Tibial artery (tissue), 4 donors: ENCODE measurements at regions not wholly inside any gene's neighbourhood (a gene's known extent, or its start where the extent isn't known, plus 50 kb on each side); places are given as distances from the start of the nearest gene placed in this dataset.

Experiments
- DNase-seq, 2 donors: peaks; one replicate each; pipeline ENCODE4 v3.0.0-alpha.2; 2019
- H3K27ac ChIP-seq, 2 donors: fragments of 200-600 bp; sonication (generic) in 1 of 2; 1 replicate in 1 of 2; 2 replicates in 1 of 2; pipeline ENCODE4 v1.5.1; 2018 to 2019; ENCODE audit warnings: mild to moderate bottlenecking in 1 of 2
- H3K27me3 ChIP-seq, 2 donors: fragments of 200-600 bp; sonication (generic) in 1 of 2; one replicate each; pipeline versions ENCODE4 v1.5.1 to v1.6.0; 2016 to 2019
- H3K36me3 ChIP-seq, 3 donors: fragments of 200-600 bp; sonication (generic) in 2 of 3; one replicate each; pipeline ENCODE4 v1.5.1; 2016 to 2019; ENCODE audit warnings: mild to moderate bottlenecking in 2 of 3
- H3K4me1 ChIP-seq, 4 donors: fragments of 200-600 bp; sonication (generic) in 2 of 4; 1 replicate in 3 of 4; 2 replicates in 1 of 4; pipeline ENCODE4 v1.5.1; 2016 to 2019
- H3K4me3 ChIP-seq, 2 donors: fragments of 200-600 bp; sonication (generic) in 1 of 2; 1 replicate in 1 of 2; 2 replicates in 1 of 2; pipeline ENCODE4 v1.5.1; 2018 to 2019; ENCODE audit warnings: mild to moderate bottlenecking in 2 of 2
- H3K9me3 ChIP-seq, 3 donors: fragments of 200-600 bp; sonication (generic) in 1 of 3; one replicate each; pipeline ENCODE4 v1.5.1; 2016 to 2019
- intact Hi-C: fragments of 100-400 bp; cut with DNase I; formaldehyde crosslinking; loops from one replicate; pipeline ENCODE4 v1.15.0; 2023; ENCODE audit warnings: low total_unique reads
- TF ChIP-seq, protein P1 (sequence below), 2 experiments: fragments of 200-600 bp in 1 of 2; fragments of 450-650 bp in 1 of 2; IDR thresholded peaks; one replicate each; pipeline ENCODE4 v1.5.1; 2017 to 2019; ENCODE audit warnings: antibody characterized with exemption in 2 of 2, mild to moderate bottlenecking in 1 of 2, moderate library complexity in 1 of 2

- TF ChIP-seq, protein P1, sequence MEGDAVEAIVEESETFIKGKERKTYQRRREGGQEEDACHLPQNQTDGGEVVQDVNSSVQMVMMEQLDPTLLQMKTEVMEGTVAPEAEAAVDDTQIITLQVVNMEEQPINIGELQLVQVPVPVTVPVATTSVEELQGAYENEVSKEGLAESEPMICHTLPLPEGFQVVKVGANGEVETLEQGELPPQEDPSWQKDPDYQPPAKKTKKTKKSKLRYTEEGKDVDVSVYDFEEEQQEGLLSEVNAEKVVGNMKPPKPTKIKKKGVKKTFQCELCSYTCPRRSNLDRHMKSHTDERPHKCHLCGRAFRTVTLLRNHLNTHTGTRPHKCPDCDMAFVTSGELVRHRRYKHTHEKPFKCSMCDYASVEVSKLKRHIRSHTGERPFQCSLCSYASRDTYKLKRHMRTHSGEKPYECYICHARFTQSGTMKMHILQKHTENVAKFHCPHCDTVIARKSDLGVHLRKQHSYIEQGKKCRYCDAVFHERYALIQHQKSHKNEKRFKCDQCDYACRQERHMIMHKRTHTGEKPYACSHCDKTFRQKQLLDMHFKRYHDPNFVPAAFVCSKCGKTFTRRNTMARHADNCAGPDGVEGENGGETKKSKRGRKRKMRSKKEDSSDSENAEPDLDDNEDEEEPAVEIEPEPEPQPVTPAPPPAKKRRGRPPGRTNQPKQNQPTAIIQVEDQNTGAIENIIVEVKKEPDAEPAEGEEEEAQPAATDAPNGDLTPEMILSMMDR (IDR thresholded peaks at IDR 0.05) = no peak
- no peak overlapping the region for H3K27ac ChIP-seq
- no peak overlapping the region for H3K4me3 ChIP-seq
- no peak for DNase-seq
- H3K36me3 ChIP-seq = no peaks in the 10 kb centered on the region
- H3K9me3 ChIP-seq = no peaks in the 10 kb centered on the region
- H3K4me1 ChIP-seq = no peaks in the 10 kb centered on the region
- H3K27me3 ChIP-seq = no peaks in the 10 kb centered on the region
- intact Hi-C loops = no loop called here
These were observed 348.3 kb upstream of the SLITRK1 start for GRCh38 chr13:84230568-84230967.

GRCh38 chr13:84211048-84211447, 328.8 kb upstream of the SLITRK1 start:
- Histone ChIP-seq H3K36me3 (no peaks in the 10 kb centered on the region), H3K4me1 (peaks cover 0 to 13% (median 0%) of the 10 kb centered on the region in 4 donors), H3K27me3 (no peaks in the 10 kb centered on the region), H3K27ac (no peak overlapping the region), H3K4me3 (no peak overlapping the region), H3K9me3 (no peaks in the 10 kb centered on the region)
- TF ChIP-seq, protein P1 (IDR thresholded peaks at IDR 0.05) = no peak
- intact Hi-C loops = no loop called here
- no peak for DNase-seq

DNA sequence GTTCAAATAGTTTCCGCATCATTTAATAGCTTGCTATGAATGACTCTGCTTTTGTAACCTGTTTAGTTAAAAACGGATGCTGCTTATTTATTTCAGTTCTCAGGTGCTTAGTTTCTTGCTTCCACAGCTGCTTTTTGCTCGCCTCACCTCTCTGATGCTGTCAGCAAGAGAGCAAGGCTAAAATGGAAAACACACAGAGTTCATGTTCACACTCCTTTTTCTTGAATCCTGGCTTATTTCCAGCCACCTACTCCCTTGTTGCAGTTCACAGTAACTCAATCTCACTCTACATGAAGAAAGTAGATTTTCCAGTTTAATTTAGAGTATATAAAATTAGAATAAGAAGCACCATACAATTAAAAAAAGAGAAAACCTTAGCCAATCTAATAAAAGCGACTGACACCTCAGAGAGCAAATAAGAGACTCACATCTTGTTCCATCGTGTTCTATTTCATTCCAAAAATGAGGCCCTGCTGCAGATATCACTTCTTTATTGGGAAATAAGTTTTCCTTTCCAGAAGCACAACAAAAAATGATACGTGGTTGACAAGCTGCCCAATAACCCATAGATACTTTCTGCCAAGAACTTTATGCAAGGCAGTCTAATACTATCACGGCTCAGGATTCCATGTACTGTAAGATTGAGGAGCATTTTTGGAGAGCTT, 326.1 kb upstream of the SLITRK1 start:
- no peak for DNase-seq
- Histone ChIP-seq H3K27me3 (no peaks in the 10 kb centered on the region), H3K4me3 (no peak overlapping the region), H3K36me3 (no peaks in the 10 kb centered on the region), H3K4me1 (peaks cover 0 to 13% (median 0%) of the 10 kb centered on the region in 4 donors), H3K9me3 (no peaks in the 10 kb centered on the region), H3K27ac (no peak overlapping the region)
- intact Hi-C loops = no loop called here
- TF ChIP-seq, protein P1 (IDR thresholded peaks at IDR 0.05) = no peak

DNA sequence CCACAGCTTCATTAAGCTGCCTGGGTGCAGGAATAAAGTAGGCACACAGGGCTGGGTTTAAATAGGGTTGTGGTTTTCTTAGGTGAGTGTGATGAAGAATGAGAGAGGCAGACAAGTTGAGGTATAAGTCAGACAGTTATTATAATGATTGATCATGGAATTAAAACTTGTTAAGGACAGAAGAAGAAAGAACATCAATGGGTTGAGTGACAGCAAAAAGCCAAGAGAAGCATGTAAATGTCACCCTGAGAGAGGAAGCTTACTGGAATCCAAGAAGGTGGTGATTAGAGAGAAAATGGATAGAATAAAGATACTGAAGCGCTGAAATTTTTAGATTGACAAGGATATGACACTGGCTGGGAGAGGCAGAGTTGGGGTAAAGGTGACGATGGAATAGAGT, 325.2 kb upstream of the SLITRK1 start:
- Histone ChIP-seq H3K4me1 (peaks cover 0 to 13% (median 0%) of the 10 kb centered on the region in 4 donors), H3K4me3 (no peak overlapping the region), H3K36me3 (no peaks in the 10 kb centered on the region), H3K9me3 (no peaks in the 10 kb centered on the region), H3K27ac (no peak overlapping the region), H3K27me3 (no peaks in the 10 kb centered on the region)
- no peak for DNase-seq
- TF ChIP-seq, protein P1 (IDR thresholded peaks at IDR 0.05) = no peak
- intact Hi-C loops = no loop called here

DNA sequence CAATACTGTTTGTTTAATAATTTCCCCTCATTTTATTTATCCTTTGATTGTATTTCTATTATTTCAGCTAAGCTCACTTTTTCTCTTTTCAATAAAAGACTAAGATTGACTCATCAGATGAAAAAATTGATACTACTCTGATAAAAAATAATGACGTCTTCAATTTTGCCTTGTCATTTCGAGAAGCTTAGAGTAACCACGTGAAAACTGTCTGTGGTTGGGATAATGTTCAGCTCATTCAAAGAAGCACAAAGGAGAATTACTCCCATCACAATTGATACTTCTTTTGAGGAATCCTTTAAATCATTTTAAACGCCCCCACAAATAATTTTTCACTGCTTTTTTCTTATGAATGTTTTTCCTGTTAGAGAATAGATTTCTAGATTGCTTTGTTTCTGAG, 318.7 kb upstream of the SLITRK1 start:
- intact Hi-C loops = no loop called here
- H3K4me1 ChIP-seq = no peaks in the 10 kb centered on the region
- H3K27ac ChIP-seq = no peak overlapping the region
- no peak overlapping the region for H3K4me3 ChIP-seq
- no peaks in the 10 kb centered on the region for H3K9me3 ChIP-seq
- DNase-seq = no peak
- no peaks in the 10 kb centered on the region for H3K36me3 ChIP-seq
- TF ChIP-seq, protein P1 (IDR thresholded peaks at IDR 0.05) = no peak
- H3K27me3 ChIP-seq = no peaks in the 10 kb centered on the region

DNA sequence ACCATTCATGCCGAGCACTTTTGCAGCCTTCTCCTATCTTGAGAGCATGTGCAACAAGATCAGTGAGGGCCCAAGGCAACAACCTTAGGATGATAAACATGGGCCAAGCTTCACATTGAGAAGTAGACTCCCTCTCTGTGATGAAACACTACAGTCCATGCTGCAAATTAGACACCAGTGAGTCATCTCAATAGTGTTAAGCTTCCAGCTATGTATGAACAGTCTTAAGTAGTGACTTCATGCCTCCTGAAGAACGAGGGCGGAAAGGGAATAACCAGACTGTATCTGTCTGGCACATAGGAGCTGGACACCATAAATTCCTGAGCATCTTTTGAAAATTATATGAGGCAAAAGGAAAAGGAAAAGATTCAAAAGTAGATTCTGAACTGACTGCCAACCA, 309.9 kb upstream of the SLITRK1 start:
- H3K27me3 ChIP-seq = no peaks in the 10 kb centered on the region
- no peaks in the 10 kb centered on the region for H3K36me3 ChIP-seq
- H3K4me3 ChIP-seq = no peak overlapping the region
- no peak for DNase-seq
- TF ChIP-seq, protein P1 (IDR thresholded peaks at IDR 0.05) = no peak
- no peak overlapping the region for H3K27ac ChIP-seq
- no peaks in the 10 kb centered on the region for H3K9me3 ChIP-seq
- no peaks in the 10 kb centered on the region for H3K4me1 ChIP-seq
- intact Hi-C loops = no loop called here
